ENCODE measurements at regions not wholly inside any gene's neighbourhood (a gene's known extent, or its start where the extent isn't known, plus 50 kb on each side); places are given as distances from the start of the nearest gene placed in this dataset.

DNA sequence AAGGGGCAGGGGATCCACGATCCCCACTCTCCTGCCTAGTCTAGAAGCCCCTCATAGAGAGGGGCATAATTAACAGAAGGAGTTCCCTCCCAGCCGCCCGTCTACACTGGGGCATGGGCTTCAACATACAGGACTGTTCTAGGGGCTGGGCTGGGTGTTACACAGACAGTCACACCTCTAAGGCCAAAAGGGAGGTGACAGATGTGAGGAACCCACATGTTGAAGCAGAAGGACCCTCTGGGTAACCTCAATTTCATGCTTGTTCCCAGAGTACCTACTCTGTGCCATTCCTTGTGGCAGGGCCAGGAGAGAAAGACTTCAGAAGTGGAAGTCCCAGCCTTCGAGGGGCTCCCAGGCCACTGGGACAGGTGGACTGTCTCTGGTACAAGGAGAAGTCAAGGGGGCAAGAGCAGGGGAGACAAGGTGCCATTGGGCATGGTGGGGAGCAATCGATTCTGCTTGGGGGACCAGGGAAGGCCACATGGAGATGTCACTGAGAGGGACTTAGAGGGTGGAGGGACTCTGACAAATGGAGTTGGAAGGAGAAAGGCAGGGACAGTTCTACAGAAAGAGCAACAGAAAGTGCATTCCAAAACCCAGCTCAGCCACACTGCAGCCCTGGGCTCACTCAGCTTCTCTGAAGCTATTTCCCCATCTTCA, 71.3 kb downstream of the CPN2 start:
- DNase-seq = no peak

DNA sequence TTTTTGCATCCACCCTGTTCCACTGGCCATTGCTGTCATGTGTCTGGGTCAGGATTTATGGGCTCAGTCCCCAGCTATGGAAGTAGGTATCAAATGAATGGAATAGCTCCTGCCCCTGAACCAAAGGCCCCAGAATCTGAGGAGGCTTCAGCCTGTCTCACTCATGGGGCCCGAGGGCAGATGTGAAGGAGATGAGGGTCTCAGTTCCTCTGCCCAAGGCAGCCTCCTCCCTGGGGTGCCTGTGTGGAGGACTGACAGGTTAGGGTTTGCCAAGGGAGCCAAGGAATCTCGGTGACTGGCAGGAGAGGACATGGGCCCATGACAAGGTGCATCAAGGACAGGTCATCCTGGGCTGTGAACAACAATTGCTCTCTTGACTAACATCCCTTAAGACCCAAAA, 70.4 kb downstream of the CPN2 start:
- no peak for DNase-seq

DNA sequence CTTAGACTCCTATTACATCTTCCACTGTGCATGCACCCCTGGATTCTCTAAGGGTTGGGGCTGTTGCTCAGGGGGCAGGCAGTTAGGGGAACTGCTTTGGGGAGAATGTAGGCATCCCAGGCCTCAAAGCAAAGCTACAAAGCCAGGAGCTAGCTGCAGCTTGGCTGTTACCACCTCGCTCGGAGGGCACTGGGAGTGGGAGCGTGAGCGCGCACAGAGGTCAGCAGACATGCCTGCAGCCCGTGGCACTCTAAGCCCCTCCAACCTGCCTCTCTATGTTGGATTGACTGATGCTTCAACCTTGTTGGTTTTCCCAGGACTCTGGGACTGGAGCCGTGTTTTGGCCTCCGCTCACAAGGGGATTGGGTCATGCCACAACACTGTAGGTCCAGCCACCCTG, 69.8 kb downstream of the CPN2 start:
- no peak for DNase-seq

- no peak for DNase-seq
Observed at GRCh38 chr3:194281766-194282165, 69.4 kb downstream of the CPN2 start.

DNA sequence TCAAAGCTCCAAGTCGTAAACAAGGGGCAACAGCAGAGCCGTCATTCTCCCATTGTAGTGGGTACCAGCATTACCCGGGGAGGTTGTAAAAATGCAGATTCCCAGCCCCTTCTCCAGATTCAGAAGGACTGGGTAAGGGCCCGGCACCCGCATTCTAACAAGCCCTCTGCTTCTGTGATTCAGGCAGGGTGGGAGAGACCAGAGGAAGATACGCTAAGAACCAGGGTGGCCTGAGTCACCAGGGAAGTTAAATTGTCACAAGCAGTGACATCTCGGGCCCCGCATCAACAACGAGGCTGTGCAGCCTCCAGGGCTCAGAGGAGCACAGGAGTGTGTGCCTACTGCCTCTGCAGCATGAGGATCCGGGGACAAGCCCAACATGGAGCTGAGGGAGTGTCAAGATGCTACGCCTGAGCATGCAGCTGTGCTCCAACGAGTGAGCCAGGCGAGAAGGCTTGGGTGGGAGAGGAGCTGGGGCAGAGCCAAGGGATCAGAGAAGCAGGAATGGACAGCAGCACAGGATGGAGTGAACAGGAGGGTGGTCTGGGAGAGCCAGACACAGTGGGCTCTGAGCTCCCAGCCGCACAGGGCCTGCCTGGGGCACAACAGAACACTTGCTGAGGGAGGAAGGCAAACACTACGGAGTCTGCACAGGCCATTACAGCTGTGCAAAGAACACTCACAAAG, 68.5 kb downstream of the CPN2 start:
- no peak for DNase-seq

DNA sequence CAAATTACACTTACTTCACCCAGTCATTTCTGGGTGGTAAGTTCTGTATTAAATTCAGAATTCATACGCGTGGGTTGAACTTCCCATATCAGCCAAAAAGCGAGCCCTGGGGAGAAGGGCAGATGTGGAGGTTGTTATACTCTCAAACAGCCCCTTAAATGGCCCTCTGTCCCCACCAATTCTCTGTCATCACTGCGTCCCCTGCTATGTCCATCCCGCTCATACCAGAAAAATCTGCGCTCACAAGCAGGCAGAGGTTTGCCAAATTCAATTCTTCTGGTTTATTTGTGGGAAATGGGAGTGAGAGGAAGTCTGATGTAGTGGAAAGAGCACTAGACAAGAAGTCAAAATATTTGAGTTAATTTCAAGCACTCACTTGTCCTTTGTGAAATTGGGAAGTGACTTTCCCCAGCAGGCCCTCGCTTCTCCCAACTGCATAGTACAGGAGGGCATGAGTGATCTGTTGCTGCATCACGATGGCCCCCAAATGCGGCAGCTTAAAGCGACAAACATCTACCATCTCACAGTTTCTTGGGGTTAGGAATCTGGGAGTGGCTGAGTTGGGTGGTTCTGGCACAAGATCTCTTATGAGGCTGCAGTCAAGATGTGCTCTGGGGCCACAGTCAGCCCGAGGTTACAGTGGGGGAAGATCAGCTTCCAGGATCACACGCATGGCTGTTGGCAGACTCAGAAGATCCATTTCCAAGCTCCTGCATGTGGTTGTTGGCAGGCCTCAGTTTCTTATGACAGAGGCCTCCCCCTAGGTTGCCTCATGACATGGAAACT, 67.7 kb downstream of the CPN2 start:
- DNase-seq = no peak

DNA sequence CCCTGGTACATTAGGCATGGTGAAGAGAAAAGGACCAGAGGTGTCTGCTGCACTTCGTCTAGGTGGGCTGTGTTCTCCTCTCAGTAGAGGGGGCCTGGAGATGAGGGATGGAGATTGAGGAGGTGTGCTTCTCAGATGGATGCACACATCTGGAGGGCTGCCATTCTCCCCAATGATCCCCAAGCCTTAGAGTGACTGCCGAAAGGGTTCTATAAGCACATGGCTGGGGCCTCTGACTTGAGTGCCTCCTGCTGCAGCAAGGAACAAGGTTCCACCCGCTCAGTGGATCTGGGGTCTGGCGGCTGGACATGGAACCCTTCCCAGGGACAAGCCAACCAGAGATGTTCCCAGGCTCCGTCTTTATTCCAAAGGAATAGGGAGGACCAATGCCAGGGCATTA, 66.8 kb downstream of the CPN2 start:
- DNase-seq = no peak

DNA sequence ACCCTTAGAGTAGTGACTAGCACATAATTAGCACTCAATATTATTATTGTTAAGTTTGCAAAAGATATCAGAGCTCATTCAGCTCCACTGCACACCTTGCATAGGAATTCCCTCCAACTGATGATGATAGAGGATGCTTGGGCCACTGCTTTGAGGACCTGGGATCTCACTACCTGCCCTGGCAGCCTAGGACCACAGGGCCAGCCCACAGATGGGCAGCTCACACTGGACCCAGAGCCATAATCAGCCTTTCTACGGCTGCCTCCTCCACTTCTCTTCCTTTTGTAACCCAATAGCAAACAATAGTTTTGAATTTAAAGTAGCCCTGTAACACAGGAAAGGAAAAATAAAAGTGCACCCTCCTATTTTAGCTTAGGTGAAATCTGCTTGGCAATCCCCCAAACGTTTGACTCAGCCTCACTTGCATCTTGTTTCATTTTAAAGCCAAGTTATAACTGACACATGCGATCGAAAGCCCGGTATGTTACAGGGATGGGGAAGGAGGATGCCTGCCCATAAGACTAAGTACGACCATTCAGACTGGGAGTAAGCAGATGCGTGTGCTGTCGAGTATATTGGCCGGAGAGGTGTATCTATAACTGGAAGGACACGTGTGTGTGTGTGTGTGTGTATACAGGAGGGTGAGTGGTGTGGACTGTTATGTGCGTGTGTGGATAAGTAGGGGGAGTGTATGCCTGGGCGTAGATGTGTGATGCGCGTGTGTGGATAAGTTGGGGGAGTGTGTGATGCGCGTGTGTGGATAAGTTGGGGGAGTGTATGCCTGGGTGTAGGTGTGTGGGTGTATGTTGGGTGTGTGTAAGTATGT, 65.9 kb downstream of the CPN2 start:
- no peak for DNase-seq

DNA sequence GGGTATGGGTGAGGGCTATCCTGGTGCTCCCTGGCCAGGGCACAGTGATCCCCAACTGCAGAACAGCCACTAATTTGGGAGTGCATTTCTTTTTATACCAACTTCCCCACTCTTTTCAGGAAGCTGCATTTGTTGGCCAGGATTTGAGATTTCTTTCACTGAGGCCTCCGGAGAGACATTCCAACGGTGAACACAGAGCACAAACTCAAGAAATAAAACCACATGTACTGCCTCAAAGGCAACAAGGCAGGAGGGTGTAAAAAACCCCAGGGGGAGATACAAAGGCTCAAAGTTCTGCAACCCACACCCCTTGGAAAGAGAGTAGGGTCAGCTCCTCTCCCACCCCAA, 65.3 kb downstream of the CPN2 start:
- DNase-seq = no peak

DNA sequence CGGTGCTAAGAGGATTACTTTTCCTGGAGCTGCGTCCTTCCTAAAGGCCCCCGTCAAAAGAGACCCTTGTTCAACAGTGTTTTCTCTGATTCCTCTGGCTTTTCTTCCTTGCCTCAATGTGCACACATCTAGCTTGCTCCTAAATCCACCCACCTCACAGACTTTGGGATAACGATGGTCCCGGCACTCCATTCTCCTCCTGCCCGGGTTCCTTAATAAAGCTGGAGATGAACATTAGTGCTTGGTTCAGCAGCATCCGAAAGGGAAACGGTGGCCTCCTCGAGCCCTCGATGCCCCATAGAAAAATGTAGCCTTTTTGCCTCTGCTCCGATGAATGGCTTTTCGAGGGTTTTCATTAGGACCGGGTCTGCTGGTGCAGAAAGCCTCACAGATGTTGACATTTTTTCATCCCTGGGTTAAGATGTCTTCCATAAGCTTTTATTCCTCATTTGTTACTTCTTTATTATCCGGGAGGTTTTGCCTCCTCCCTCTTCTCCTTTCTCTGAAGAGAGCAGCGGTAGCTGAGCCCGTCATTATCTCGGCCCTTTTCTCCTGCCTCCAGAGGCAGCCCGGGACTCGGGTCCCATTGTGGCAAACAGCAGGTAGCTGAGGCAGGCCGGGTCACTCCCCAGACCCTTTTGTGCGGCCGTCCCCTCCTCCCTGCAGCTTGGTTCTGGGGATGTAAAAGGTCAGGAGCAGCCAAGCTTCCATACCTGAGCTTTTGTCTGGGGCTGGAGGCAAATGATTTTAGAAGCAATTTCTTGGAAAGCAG, 64.6 kb downstream of the CPN2 start:
- DNase-seq = no peak

GRCh38 chr3:194287374-194287773, 63.8 kb downstream of the CPN2 start:
- no peak for DNase-seq

DNA sequence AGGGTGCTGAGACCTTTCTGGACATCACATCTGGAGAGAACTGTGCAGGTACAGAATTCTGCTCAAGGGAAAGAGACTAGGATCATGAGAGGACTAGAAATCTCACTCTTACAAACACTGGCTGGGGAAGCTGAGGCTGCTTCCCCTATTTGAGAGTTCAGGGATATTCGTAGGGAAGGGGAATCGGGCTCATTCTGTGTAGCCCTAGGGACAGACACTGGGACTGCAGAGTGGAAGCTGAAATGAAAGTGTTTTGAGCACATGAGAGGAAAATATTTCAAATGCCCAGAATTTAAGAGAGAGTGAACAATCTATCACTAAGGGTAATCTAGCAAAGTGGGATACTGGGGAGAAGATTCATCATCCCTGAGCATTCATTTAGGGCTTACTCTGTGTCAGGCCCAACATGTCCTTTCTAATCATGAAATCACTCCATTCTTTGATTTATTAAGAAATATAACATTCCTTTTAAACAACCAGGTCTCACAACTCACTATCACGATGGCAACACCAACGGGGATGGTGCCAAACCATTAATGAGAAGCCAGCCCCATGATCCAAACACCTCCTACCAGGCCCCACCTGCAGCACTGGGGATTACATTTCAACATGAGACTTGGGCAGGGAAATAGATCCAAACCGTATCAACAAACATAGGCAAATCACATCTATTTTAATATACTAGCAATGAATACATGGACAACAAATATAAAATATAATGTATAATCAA, 63.0 kb downstream of the CPN2 start:
- DNase-seq = no peak
